GM23338 (cell line): ENCODE measurements at regions not wholly inside any gene's neighbourhood (a gene's known extent, or its start where the extent isn't known, plus 50 kb on each side); places are given as distances from the start of the nearest gene placed in this dataset.

Experiments
- CREB1 ChIP-seq: fragments of 250-450 bp; sonication (Bioruptor Pico); IDR thresholded peaks from 2 replicates; pipeline ENCODE4 v1.5.0; 2020; ENCODE audit warnings: low read depth, mild to moderate bottlenecking, moderate library complexity
- ETS1 ChIP-seq: IDR thresholded peaks from 2 replicates; pipeline ENCODE4 v1.6.1; 2016; ENCODE audit warnings: antibody characterized with exemption
- JUNB ChIP-seq: IDR thresholded peaks from one replicate; pipeline ENCODE4 v1.6.1; 2016; ENCODE audit warnings: antibody characterized with exemption; ENCODE audit not compliant: unreplicated experiment
- NANOG ChIP-seq: IDR thresholded peaks from 2 replicates; pipeline ENCODE4 v1.6.1; 2016; ENCODE audit warnings: antibody characterized with exemption, borderline replicate concordance
- POLR2AphosphoS5 ChIP-seq: IDR thresholded peaks from 2 replicates; pipeline ENCODE4 v1.6.1; 2016; ENCODE audit warnings: antibody characterized with exemption, low read depth
- REST ChIP-seq: IDR thresholded peaks from one replicate; pipeline ENCODE4 v1.6.1; 2018; ENCODE audit warnings: antibody characterized with exemption; ENCODE audit not compliant: unreplicated experiment
- ZNF114 ChIP-seq: fragments of 250-450 bp; sonication (Bioruptor Pico); IDR thresholded peaks from 2 replicates; pipeline ENCODE4 v1.5.0; 2020; ENCODE audit warnings: mild to moderate bottlenecking, moderate library complexity
- ZNF331 ChIP-seq: fragments of 250-450 bp; sonication (Bioruptor Pico); IDR thresholded peaks from 2 replicates; pipeline ENCODE4 v1.5.0; 2020; ENCODE audit warnings: low read depth, mild to moderate bottlenecking, moderate library complexity

- TF ChIP-seq ETS1 (no peak), NANOG (no peak), JUNB (no peak), POLR2AphosphoS5 (no peak), ZNF331 (CRISPR knock-in tag) (no peak), REST (no peak), CREB1 (CRISPR knock-in tag) (no peak), ZNF114 (no peak)
Measured at GRCh38 chr5:58918021-58918729, 335.3 kb downstream of the RAB3C start (continued).
